ENCODE measurements at regions not wholly inside any gene's neighbourhood (a gene's known extent, or its start where the extent isn't known, plus 50 kb on each side); places are given as distances from the start of the nearest gene placed in this dataset.

DNA sequence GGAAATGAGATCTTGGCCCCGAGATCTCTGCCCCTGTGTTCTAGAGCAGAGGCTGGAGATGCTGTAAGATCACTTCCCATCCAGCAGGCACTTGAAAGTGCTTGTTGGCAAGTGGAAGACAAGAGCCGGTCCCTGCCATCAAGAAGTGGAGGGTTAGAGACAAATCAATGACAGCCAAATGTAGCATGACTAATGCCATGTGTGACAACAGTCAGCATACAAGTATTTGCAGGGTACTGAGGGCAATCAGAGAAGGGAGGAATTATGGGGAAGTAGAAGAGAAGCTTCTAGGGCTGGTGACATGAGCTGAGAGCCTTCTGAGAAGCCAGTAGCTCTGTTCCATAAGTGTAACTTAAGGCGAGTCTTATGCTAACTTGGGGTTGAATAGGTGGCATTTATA lies 58.6 kb downstream of the TMEM17 start:
- ATAC-seq: no peak
- Mint-ChIP-seq H3K9me3 (ENCODE audit: insufficient read depth) (no peaks in the 10 kb centered on the region), H3K36me3 (ENCODE audit: low read depth) (no peaks in the 10 kb centered on the region), H3K4me1 (ENCODE audit: low read depth) (no peaks in the 10 kb centered on the region), H3K4me3 (no peak overlapping the region), H3K27ac (no peak overlapping the region), H3K27me3 (ENCODE audit: low read depth) (peaks cover 5% of the 10 kb centered on the region)
- POLR2A ChIA-PET: no interaction called here
- no peak for DNase-seq
- CTCF ChIA-PET: interaction anchor here (0.9 kb wide), 1 partner anchor 9 kb away, joined by 3 read pairs; no protein-coding TSS in a partner anchor

DNA sequence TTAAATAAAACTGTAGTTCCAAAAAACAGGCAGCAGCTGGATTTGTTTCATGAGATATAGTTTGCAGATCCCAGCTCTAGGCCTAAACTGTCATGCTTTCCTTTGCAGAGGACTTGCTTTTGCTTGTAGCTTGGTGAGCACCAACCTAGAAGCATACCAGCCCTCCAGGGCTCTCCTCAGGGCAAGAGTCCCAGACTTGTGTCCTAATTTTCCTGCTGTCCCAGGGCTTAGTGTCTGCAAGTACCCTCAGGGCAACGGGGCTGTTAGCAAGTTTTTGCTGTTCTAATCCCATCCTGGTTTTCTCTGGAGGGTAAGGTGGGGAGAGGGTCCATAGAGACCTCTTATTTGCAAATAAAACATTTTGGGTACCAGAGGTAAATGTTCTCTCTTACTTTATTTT lies 59.5 kb downstream of the TMEM17 start:
- H3K27ac Mint-ChIP-seq: no peak overlapping the region
- DNase-seq (no peak), ATAC-seq (no peak)
- CTCF ChIA-PET: interaction anchor here (1.3 kb wide), 1 partner anchor 10 kb away, joined by 6 read pairs; no protein-coding TSS in a partner anchor
- peaks cover 5% of the 10 kb centered on the region for H3K27me3 Mint-ChIP-seq (ENCODE audit: low read depth)
- no peaks in the 10 kb centered on the region for H3K36me3 Mint-ChIP-seq (ENCODE audit: low read depth)
- POLR2A ChIA-PET: no interaction called here
- H3K4me1 Mint-ChIP-seq (ENCODE audit: low read depth): no peaks in the 10 kb centered on the region
- H3K9me3 Mint-ChIP-seq (ENCODE audit: insufficient read depth): no peaks in the 10 kb centered on the region
- no peak overlapping the region for H3K4me3 Mint-ChIP-seq

DNA sequence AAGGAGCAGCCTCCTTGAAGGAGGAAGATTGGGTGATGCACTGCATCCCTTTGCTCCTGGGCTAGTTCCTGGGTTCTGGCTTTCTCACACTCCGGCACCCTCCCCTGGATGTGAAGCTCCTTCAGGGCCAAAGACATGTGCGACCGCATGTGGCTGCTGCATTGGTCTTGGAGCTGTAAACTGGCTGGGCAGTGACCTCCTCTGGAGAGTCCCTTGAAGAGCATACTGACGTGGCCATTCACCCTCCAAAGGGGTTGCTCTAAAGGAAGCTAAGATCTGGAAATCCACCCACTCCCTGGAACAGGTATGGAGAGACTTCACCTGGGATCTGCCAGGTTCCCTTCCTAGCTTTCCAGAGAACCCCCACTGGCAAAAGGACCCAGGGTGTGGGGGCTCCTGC lies 62.1 kb downstream of the TMEM17 start:
- no peaks in the 10 kb centered on the region for H3K9me3 Mint-ChIP-seq (ENCODE audit: insufficient read depth)
- ChIA-PET CTCF (interaction anchor here (1.9 kb wide), 1 partner anchor 13 kb away, joined by 6 read pairs; no protein-coding TSS in a partner anchor), POLR2A (interaction anchor here (1.0 kb wide), 1 partner anchor 10 kb away, joined by 3 read pairs; no protein-coding TSS in a partner anchor)
- H3K27ac Mint-ChIP-seq: no peak overlapping the region
- peaks cover 5% of the 10 kb centered on the region for H3K27me3 Mint-ChIP-seq (ENCODE audit: low read depth)
- no peaks in the 10 kb centered on the region for H3K4me1 Mint-ChIP-seq (ENCODE audit: low read depth)
- DNase-seq (no peak), ATAC-seq (no peak)
- H3K4me3 Mint-ChIP-seq: no peak overlapping the region
- H3K36me3 Mint-ChIP-seq (ENCODE audit: low read depth): no peaks in the 10 kb centered on the region

DNA sequence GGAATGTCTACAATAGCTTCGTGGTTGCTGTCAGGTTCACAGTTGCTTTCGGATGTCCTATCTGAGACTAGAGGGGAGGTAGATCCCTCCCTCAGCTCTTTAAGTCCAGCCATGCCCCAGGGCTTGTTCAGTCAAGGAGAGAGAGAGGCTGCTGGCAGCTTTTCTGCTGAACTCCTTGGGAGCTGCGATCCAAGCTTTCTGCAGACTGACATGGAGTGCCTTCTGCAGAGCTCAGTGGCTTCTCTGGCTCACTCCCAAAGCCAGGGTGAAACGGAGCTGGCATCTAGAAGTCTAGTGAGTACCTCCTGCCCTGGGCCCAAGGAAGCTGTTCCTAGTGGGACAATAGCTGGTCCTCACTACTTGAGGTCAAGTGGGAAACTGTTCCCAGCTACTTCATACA lies 62.5 kb downstream of the TMEM17 start:
- ATAC-seq (no peak), DNase-seq (no peak)
- Mint-ChIP-seq H3K4me1 (ENCODE audit: low read depth) (no peaks in the 10 kb centered on the region), H3K9me3 (ENCODE audit: insufficient read depth) (no peaks in the 10 kb centered on the region), H3K27ac (no peak overlapping the region), H3K4me3 (no peak overlapping the region), H3K36me3 (ENCODE audit: low read depth) (no peaks in the 10 kb centered on the region), H3K27me3 (ENCODE audit: low read depth) (peaks cover 5% of the 10 kb centered on the region)
- POLR2A ChIA-PET: interaction anchor here (1.0 kb wide), 1 partner anchor 9 kb away, joined by 3 read pairs; no protein-coding TSS in a partner anchor
- CTCF ChIA-PET: interaction anchor here (1.0 to 1.9 kb wide), 2 partner anchors 9 to 13 kb away, joined by 4 to 6 read pairs; no protein-coding TSS in a partner anchor

DNA sequence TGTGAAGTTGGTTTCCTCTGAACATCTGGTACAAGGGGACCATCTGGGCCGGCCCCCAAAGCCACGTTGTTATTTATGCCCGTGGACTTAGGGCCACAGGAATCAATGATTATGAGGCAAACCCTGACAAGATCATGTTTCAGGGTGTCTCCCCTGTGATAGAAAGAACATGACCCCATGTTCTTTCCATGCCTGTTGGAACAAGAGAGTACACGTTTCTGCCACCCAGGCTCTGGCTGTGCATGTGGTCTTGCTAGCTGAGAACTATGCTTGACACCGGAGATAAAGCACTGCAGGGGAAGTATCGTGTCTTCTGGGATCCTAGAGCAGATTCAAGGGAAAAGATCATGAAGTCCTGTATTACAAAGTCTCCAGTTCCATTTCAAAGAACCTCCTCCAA lies 64.2 kb downstream of the TMEM17 start:
- no peak overlapping the region for H3K27ac Mint-ChIP-seq
- ChIA-PET POLR2A (no interaction called here), CTCF (no interaction called here)
- H3K4me3 Mint-ChIP-seq: no peak overlapping the region
- DNase-seq (no peak), ATAC-seq (no peak)
- peaks cover 3% of the 10 kb centered on the region for H3K27me3 Mint-ChIP-seq (ENCODE audit: low read depth)
- no peaks in the 10 kb centered on the region for H3K9me3 Mint-ChIP-seq (ENCODE audit: insufficient read depth)
- H3K4me1 Mint-ChIP-seq (ENCODE audit: low read depth): no peaks in the 10 kb centered on the region
- no peaks in the 10 kb centered on the region for H3K36me3 Mint-ChIP-seq (ENCODE audit: low read depth)

DNA sequence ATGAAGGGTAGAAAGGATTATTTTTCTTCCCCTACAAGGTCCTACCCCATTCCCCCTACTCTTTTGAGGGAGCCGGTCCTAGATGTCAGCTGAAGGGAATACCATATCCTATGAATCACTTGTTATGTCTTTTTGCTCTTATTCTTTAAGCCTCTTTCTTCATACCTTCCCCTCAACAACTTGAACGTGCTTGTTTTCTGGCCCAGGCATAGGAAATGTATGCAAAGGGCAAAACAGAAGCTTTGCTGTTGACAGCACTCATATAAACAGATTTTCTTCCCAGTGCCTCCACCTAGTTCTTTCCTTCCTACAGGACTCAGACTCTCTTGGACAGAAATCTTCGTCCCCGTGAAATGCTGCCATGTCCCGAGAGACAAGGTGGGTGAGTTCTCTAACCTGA lies 64.6 kb downstream of the TMEM17 start:
- Mint-ChIP-seq H3K4me3 (no peak overlapping the region), H3K27ac (no peak overlapping the region), H3K4me1 (ENCODE audit: low read depth) (no peaks in the 10 kb centered on the region), H3K36me3 (ENCODE audit: low read depth) (no peaks in the 10 kb centered on the region), H3K9me3 (ENCODE audit: insufficient read depth) (no peaks in the 10 kb centered on the region), H3K27me3 (ENCODE audit: low read depth) (peaks cover 2% of the 10 kb centered on the region)
- no peak for ATAC-seq
- DNase-seq: no peak
- POLR2A ChIA-PET: no interaction called here
- CTCF ChIA-PET: no interaction called here

DNA sequence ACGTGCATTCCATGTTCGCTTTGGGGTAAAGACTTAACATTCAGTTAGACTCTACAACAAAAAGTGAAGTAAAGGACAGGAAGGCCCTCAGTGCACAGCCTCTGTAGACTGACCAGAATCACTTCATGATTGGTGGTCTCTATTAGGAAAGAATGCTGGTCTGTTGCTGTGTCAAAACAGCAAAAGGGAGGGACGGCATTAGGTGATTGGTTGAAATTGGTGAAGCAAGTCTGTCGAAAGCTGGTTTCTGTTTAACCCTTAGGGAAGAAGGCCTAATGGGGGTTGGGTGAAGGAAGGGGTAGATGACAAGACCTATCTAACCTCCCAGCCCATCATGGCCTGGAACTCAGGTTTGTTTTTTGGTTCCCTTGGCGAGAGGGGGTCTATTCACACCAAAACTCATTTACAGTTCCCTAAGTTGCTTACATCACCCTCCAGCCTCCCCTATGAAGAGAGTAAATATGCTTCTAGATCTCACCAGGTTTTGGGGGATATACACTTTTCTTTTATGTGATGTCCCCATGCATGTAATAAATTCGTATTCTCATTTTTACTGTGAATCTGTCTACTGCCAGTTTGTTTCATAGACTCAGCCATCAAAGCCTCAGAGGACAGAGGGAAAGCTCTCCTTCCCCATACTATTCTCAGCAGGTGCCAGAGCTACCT lies 65.6 kb downstream of the TMEM17 start:
- no peak for ATAC-seq

DNA sequence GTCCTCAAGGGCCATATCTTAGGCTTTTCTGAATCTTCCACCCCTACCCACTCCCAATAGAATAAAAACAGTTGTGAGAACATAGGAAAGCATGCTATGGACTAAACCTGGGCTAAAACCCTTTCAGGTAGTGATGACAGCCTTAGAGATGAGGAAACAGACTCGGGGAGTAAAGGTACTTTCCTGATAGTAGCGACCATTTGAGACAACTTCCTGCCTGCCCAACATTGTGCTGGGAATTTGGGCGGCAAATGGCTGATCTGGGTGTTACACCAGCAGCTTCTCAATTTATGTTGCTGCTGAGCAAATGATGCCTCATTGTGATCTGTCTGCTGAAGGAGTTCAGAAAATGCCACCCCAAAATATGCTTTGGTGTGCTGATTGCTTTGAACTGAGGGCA lies 66.6 kb downstream of the TMEM17 start:
- ChIA-PET POLR2A (no interaction called here), CTCF (no interaction called here)
- peaks cover 3% of the 10 kb centered on the region for H3K27me3 Mint-ChIP-seq (ENCODE audit: low read depth)
- H3K4me1 Mint-ChIP-seq (ENCODE audit: low read depth): no peaks in the 10 kb centered on the region
- ATAC-seq (no peak), DNase-seq (no peak)
- H3K4me3 Mint-ChIP-seq: no peak overlapping the region
- H3K36me3 Mint-ChIP-seq (ENCODE audit: low read depth): no peaks in the 10 kb centered on the region
- H3K27ac Mint-ChIP-seq: no peak overlapping the region
- H3K9me3 Mint-ChIP-seq (ENCODE audit: insufficient read depth): no peaks in the 10 kb centered on the region

More for the DNA sequence above, 65.6 kb downstream of the TMEM17 start:
- ChIA-PET CTCF (no interaction called here), POLR2A (no interaction called here)
- Mint-ChIP-seq H3K4me1 (ENCODE audit: low read depth) (no peaks in the 10 kb centered on the region), H3K36me3 (ENCODE audit: low read depth) (no peaks in the 10 kb centered on the region), H3K4me3 (no peak overlapping the region), H3K27ac (no peak overlapping the region), H3K9me3 (ENCODE audit: insufficient read depth) (no peaks in the 10 kb centered on the region), H3K27me3 (ENCODE audit: low read depth) (peaks cover 3% of the 10 kb centered on the region)
- DNase-seq: no peak

DNA sequence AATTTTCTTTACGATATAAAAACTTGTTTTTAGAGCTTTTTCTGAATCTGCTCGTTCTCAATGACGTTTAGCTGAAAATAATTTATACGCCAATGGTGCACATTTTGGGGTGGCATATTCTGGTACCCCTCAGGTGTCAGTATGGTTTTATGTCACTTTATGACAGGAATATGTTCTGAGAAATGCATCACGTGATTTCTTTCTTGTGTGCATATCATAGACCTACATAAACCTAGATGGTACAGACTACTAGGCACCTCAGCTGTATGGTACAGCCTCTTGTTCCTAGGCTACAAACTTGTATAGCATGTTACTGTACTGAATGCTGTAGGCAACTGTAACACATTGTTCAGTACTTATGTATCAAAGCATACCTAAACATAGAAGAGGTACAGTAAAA lies 68.2 kb downstream of the TMEM17 start:
- Mint-ChIP-seq H3K27me3 (ENCODE audit: low read depth) (peaks cover 3% of the 10 kb centered on the region), H3K9me3 (ENCODE audit: insufficient read depth) (no peaks in the 10 kb centered on the region), H3K27ac (no peak overlapping the region), H3K4me3 (no peak overlapping the region), H3K36me3 (ENCODE audit: low read depth) (no peaks in the 10 kb centered on the region), H3K4me1 (ENCODE audit: low read depth) (no peaks in the 10 kb centered on the region)
- ATAC-seq (no peak), DNase-seq (no peak)
- CTCF ChIA-PET: interaction anchor here (2.2 kb wide), 1 partner anchor 19 kb away, joined by 5 read pairs; no protein-coding TSS in a partner anchor
- POLR2A ChIA-PET: no interaction called here

DNA sequence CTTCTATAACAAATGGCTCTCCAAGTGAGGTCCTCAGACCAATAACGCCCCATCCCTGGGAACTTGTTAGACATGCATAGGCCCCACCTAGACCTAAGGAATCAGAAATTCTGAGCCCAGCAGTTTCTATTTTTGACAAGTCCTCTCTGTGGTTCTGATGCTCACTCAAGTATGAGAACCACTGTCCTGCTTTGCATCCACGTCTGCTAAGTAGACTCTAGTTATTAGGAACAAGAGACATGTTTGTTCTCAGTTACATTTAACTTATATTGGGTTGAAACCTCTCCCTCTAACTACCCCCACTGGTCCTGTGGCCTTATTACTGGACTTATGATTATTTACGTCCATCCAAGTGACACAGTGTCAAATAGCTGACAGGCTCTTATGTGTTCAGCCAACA lies 70.3 kb downstream of the TMEM17 start:
- no peaks in the 10 kb centered on the region for H3K9me3 Mint-ChIP-seq (ENCODE audit: insufficient read depth)
- DNase-seq (no peak), ATAC-seq (no peak)
- no peaks in the 10 kb centered on the region for H3K36me3 Mint-ChIP-seq (ENCODE audit: low read depth)
- CTCF ChIA-PET: no interaction called here
- peaks cover 3% of the 10 kb centered on the region for H3K27me3 Mint-ChIP-seq (ENCODE audit: low read depth)
- POLR2A ChIA-PET: no interaction called here
- no peaks in the 10 kb centered on the region for H3K4me1 Mint-ChIP-seq (ENCODE audit: low read depth)
- no peak overlapping the region for H3K4me3 Mint-ChIP-seq
- H3K27ac Mint-ChIP-seq: no peak overlapping the region

DNA sequence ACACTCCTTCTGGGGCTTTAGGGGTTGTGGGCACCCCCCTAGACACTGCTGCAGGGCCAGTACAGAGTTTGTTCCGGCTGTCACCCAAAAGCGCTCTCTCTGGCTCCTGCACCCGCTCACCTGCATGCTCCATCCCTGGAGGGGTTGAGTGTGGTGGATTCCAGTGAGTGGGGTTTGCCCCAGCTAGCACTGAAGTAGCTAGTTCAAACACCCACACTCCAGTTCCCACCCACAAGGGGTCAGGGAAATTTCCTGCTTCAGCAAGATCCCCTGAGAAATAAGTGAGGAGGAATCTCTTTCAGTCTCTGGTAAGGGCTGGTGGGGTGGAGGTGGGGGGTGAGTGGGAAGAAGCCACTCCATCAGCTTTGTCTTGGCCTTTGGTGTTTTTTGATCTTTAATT lies 73.6 kb downstream of the TMEM17 start:
- H3K4me1 Mint-ChIP-seq (ENCODE audit: low read depth): no peaks in the 10 kb centered on the region

DNA sequence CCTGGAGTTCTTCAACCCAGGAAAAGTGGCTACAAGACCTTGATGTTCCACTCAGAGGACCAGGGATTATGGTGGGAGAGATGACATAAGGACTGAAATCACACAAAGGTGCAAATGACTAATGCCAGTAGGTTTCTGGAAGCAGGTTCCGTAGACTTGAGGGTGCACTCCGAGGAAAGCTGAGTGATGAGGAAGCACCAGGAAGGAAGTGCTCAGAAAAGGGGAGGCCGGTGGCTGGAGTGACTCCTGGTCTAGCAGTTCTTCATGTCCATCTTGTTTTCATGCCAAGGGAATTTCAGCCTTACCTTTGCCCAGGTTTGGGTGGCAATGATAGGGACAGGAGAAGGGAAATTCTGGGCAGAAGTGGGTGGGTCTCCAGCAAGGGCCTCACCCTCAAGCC lies 74.5 kb downstream of the TMEM17 start:
- H3K27ac Mint-ChIP-seq: no peak overlapping the region
- ATAC-seq: no peak
- H3K27me3 Mint-ChIP-seq (ENCODE audit: low read depth): peaks cover 3% of the 10 kb centered on the region
- CTCF ChIA-PET: no interaction called here
- POLR2A ChIA-PET: no interaction called here
- H3K36me3 Mint-ChIP-seq (ENCODE audit: low read depth): no peaks in the 10 kb centered on the region
- H3K4me1 Mint-ChIP-seq (ENCODE audit: low read depth): no peaks in the 10 kb centered on the region
- no peak overlapping the region for H3K4me3 Mint-ChIP-seq
- DNase-seq: no peak
- H3K9me3 Mint-ChIP-seq (ENCODE audit: insufficient read depth): no peaks in the 10 kb centered on the region

More for the DNA sequence above, 73.6 kb downstream of the TMEM17 start:
- DNase-seq (no peak), ATAC-seq (no peak)
- H3K27ac Mint-ChIP-seq: no peak overlapping the region
- H3K27me3 Mint-ChIP-seq (ENCODE audit: low read depth): peaks cover 3% of the 10 kb centered on the region
- H3K36me3 Mint-ChIP-seq (ENCODE audit: low read depth): no peaks in the 10 kb centered on the region
- no peaks in the 10 kb centered on the region for H3K9me3 Mint-ChIP-seq (ENCODE audit: insufficient read depth)
- POLR2A ChIA-PET: no interaction called here
- no peak overlapping the region for H3K4me3 Mint-ChIP-seq
- CTCF ChIA-PET: no interaction called here

DNA sequence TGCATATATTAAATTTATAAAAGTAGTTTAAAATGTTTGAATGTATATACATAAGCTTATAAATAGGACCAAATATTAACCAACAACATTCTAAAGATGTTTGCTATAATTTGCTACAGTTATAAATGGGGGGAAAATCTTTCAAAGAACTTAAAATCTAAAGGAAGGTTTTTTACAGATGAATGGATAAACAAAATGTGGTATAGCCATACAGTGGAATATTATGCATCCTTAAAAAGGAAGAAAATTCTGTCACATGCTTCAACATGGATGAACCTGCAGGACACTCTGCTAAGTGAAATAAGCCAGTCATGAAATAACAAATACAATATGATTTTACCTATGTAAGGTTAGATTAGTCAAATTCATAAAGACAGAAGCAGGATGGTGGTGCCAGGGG lies 75.8 kb downstream of the TMEM17 start:
- CTCF ChIA-PET: no interaction called here

More for the DNA sequence above, 75.8 kb downstream of the TMEM17 start:
- Mint-ChIP-seq H3K9me3 (ENCODE audit: insufficient read depth) (no peaks in the 10 kb centered on the region), H3K4me1 (ENCODE audit: low read depth) (no peaks in the 10 kb centered on the region), H3K4me3 (no peak overlapping the region), H3K36me3 (ENCODE audit: low read depth) (no peaks in the 10 kb centered on the region), H3K27ac (no peak overlapping the region), H3K27me3 (ENCODE audit: low read depth) (no peaks in the 10 kb centered on the region)
- POLR2A ChIA-PET: no interaction called here
- no peak for DNase-seq
- ATAC-seq: no peak
